ENCODE measurements at regions not wholly inside any gene's neighbourhood (a gene's known extent, or its start where the extent isn't known, plus 50 kb on each side); places are given as distances from the start of the nearest gene placed in this dataset.

GRCh38 chr15:37516621-37517020 lies 416.3 kb upstream of the MEIS2 start:
- Histone ChIP-seq H3K9me3 (no peaks in the 10 kb centered on the region), H3K4me3 (ENCODE audit: low read depth, low read length) (no peak overlapping the region), H3K36me3 (no peaks in the 10 kb centered on the region), H3K27me3 (no peaks in the 10 kb centered on the region), H3K4me1 (peaks cover 3% of the 10 kb centered on the region; the same call in 1 of the 2 replicates)
- TF ChIP-seq CTCF (IDR thresholded peaks at IDR 0.05; ENCODE audit: low read depth, low read length), result no peak
- no peak for DNase-seq

GRCh38 chr15:37517191-37517895 lies 417.0 kb upstream of the MEIS2 start:
- no peak for TF ChIP-seq CTCF (IDR thresholded peaks at IDR 0.05; ENCODE audit: low read depth, low read length)
- H3K27me3 ChIP-seq, result no peaks in the 10 kb centered on the region
- no peaks in the 10 kb centered on the region for H3K9me3 ChIP-seq
- H3K4me1 ChIP-seq, result peaks cover 3% of the 10 kb centered on the region; the same call in 1 of the 2 replicates
- no peak overlapping the region for H3K4me3 ChIP-seq (ENCODE audit: low read depth, low read length)
- DNase-seq, result no peak
- no peaks in the 10 kb centered on the region for H3K36me3 ChIP-seq

GRCh38 chr15:37518436-37518835 lies 416.0 kb upstream of the TMCO5A start:
- no peaks in the 10 kb centered on the region for H3K27me3 ChIP-seq
- no peak for TF ChIP-seq CTCF (IDR thresholded peaks at IDR 0.05; ENCODE audit: low read depth, low read length)

GRCh38 chr15:37520026-37520425 lies 414.4 kb upstream of the TMCO5A start:
- no peak for TF ChIP-seq CTCF (IDR thresholded peaks at IDR 0.05; ENCODE audit: low read depth, low read length)
- H3K4me3 ChIP-seq (ENCODE audit: low read depth, low read length), result no peak overlapping the region

More at GRCh38 chr15:37518436-37518835, 416.0 kb upstream of the TMCO5A start:
- DNase-seq, result no peak
- Histone ChIP-seq H3K4me1 (peaks cover 3% of the 10 kb centered on the region; the same call in 1 of the 2 replicates), H3K4me3 (ENCODE audit: low read depth, low read length) (no peak overlapping the region), H3K9me3 (no peaks in the 10 kb centered on the region), H3K36me3 (no peaks in the 10 kb centered on the region)

GRCh38 chr15:37520882-37521281 lies 413.6 kb upstream of the TMCO5A start:
- no peak for TF ChIP-seq CTCF (IDR thresholded peaks at IDR 0.05; ENCODE audit: low read depth, low read length)
- no peaks in the 10 kb centered on the region for H3K27me3 ChIP-seq

More at GRCh38 chr15:37520026-37520425, 414.4 kb upstream of the TMCO5A start:
- H3K4me1 ChIP-seq, result peaks cover 3% of the 10 kb centered on the region; the same call in 1 of the 2 replicates
- no peaks in the 10 kb centered on the region for H3K9me3 ChIP-seq
- no peaks in the 10 kb centered on the region for H3K27me3 ChIP-seq
- DNase-seq, result no peak
- H3K36me3 ChIP-seq, result no peaks in the 10 kb centered on the region

GRCh38 chr15:37524601-37525000 lies 409.8 kb upstream of the TMCO5A start:
- Histone ChIP-seq H3K4me1 (no peaks in the 10 kb centered on the region), H3K27me3 (no peaks in the 10 kb centered on the region), H3K4me3 (ENCODE audit: low read depth, low read length) (no peak overlapping the region), H3K9me3 (no peaks in the 10 kb centered on the region), H3K36me3 (no peaks in the 10 kb centered on the region)
- no peak for TF ChIP-seq CTCF (IDR thresholded peaks at IDR 0.05; ENCODE audit: low read depth, low read length)
- DNase-seq, result no peak

More at GRCh38 chr15:37520882-37521281, 413.6 kb upstream of the TMCO5A start:
- no peak overlapping the region for H3K4me3 ChIP-seq (ENCODE audit: low read depth, low read length)
- H3K9me3 ChIP-seq, result no peaks in the 10 kb centered on the region
- DNase-seq, result no peak
- H3K36me3 ChIP-seq, result no peaks in the 10 kb centered on the region
- H3K4me1 ChIP-seq, result peaks cover 3% of the 10 kb centered on the region; the same call in 1 of the 2 replicates
